HAP-1 (cell line): ENCODE measurements at regions not wholly inside any gene's neighbourhood (a gene's known extent, or its start where the extent isn't known, plus 50 kb on each side); places are given as distances from the start of the nearest gene placed in this dataset.

Source experiments
- DNase-seq, 2 experiments: peaks; one replicate each; pipeline ENCODE4 v3.0.0-alpha.2; 2016 to 2020; ENCODE audit warnings: low spot score in 2 of 2
- H3K27me3 ChIP-seq: fragments of 250-450 bp; sonication (Bioruptor Pico); 2 replicates; pipeline ENCODE4 v1.5.1; 2020; ENCODE audit warnings: low read depth, mild to moderate bottlenecking, moderate library complexity
- H3K36me3 ChIP-seq: fragments of 250-450 bp; sonication (Bioruptor Pico); replicated peaks from 2 replicates; pipeline ENCODE4 v1.5.1; 2020; ENCODE audit warnings: mild to moderate bottlenecking
- H3K4me1 ChIP-seq: fragments of 250-450 bp; sonication (Bioruptor Pico); 2 replicates; pipeline ENCODE4 v1.5.1; 2020; ENCODE audit warnings: mild to moderate bottlenecking
- H3K4me3 ChIP-seq: fragments of 250-450 bp; sonication (Bioruptor Pico); 2 replicates; pipeline ENCODE4 v1.5.1; 2020; ENCODE audit warnings: mild to moderate bottlenecking, moderate library complexity
- H3K9me3 ChIP-seq: fragments of 250-450 bp; sonication (Bioruptor Pico); 2 replicates; pipeline ENCODE4 v1.5.1; 2020; ENCODE audit warnings: mild to moderate bottlenecking, moderate library complexity
- in situ Hi-C: fragments of 300-500 bp; cut with MboI; formaldehyde crosslinking; loops from 3 replicates; pipeline ENCODE4 v1.14.3; 2020; ENCODE audit warnings: low sequenced_read_pairs, inconsistent platforms, mixed read lengths

- Histone ChIP-seq H3K4me1 (no peaks in the 10 kb centered on the region), H3K36me3 (no peaks in the 10 kb centered on the region), H3K27me3 (no peaks in the 10 kb centered on the region), H3K4me3 (no peak overlapping the region), H3K9me3 (no peaks in the 10 kb centered on the region)
- DNase-seq, result no peak
- in situ Hi-C loops, result no loop called here
These were observed 50.4 kb upstream of the CIBAR2 start for GRCh38 chr16:85162478-85163277.

GRCh38 chr16:85163278-85164112, 51.2 kb upstream of the CIBAR2 start:
- no peak for DNase-seq
- Histone ChIP-seq H3K36me3 (no peaks in the 10 kb centered on the region), H3K27me3 (no peaks in the 10 kb centered on the region), H3K4me3 (no peak overlapping the region), H3K9me3 (no peaks in the 10 kb centered on the region), H3K4me1 (peaks cover 3% of the 10 kb centered on the region)
- in situ Hi-C loops, result no loop called here

DNA sequence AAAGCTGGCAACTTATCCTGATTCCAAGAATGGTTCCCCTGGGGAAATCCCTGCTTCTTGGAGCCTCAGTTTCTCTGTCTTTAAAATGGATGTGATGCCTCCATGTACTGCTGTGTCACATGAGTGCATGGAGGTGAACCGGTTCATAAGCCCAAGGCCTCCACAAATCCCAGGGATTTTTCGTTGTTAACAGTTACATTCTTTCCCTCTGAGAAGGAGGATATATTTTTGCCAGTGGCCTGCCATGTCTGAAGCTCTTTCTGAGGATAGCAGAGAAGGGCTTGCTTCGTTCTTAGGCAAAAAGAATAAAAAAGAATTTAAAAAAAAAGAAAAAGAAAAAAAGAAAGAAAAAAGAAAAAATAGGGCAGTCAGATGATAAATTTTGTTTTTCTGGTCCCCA, 52.2 kb upstream of the CIBAR2 start:
- H3K27me3 ChIP-seq, result no peaks in the 10 kb centered on the region
- H3K9me3 ChIP-seq, result no peaks in the 10 kb centered on the region
- no peaks in the 10 kb centered on the region for H3K36me3 ChIP-seq
- peaks cover 5% of the 10 kb centered on the region for H3K4me1 ChIP-seq
- in situ Hi-C loops, result no loop called here
- no peak overlapping the region for H3K4me3 ChIP-seq
- DNase-seq, result no peak

GRCh38 chr16:85164838-85165516, 52.7 kb upstream of the CIBAR2 start:
- Histone ChIP-seq H3K4me1 (peaks cover 5% of the 10 kb centered on the region), H3K9me3 (no peaks in the 10 kb centered on the region), H3K36me3 (no peaks in the 10 kb centered on the region), H3K4me3 (no peak overlapping the region), H3K27me3 (no peaks in the 10 kb centered on the region)
- in situ Hi-C loops, result no loop called here
- no peak for DNase-seq

- H3K36me3 ChIP-seq, result no peaks in the 10 kb centered on the region
- no peaks in the 10 kb centered on the region for H3K9me3 ChIP-seq
- no peak for DNase-seq
- no peaks in the 10 kb centered on the region for H3K27me3 ChIP-seq
- H3K4me1 ChIP-seq, result peaks cover 13% of the 10 kb centered on the region
- H3K4me3 ChIP-seq, result no peak overlapping the region
- in situ Hi-C loops, result no loop called here
These were observed 53.5 kb upstream of the CIBAR2 start for GRCh38 chr16:85165781-85166180.

DNA sequence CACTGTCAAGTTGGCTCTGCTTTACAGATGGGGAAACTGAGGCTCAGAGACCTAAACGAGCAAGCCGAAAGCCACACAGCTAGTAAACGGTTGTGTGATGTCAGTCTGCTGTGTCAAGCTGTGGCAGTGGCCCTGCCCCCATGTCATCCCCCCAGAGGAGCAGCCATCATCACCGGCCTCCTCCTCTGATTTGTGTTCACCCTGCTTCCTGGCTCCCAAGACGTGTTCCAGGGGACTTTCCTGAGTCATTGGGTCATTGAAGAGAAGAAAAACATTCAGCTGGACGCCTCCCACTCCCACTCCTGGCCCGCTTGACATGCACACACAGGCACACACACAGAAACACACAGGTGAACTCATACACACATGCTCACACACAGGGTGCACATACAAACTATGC, 54.0 kb upstream of the CIBAR2 start:
- Histone ChIP-seq H3K9me3 (no peaks in the 10 kb centered on the region), H3K4me3 (no peak overlapping the region), H3K36me3 (no peaks in the 10 kb centered on the region), H3K27me3 (no peaks in the 10 kb centered on the region), H3K4me1 (peaks cover 15% of the 10 kb centered on the region)
- DNase-seq, result no peak
- in situ Hi-C loops, result no loop called here

- Histone ChIP-seq H3K36me3 (no peaks in the 10 kb centered on the region; the same call in 1 of the 2 replicates), H3K27me3 (no peaks in the 10 kb centered on the region), H3K4me1 (peaks cover 20% of the 10 kb centered on the region), H3K9me3 (no peaks in the 10 kb centered on the region), H3K4me3 (no peak overlapping the region)
- DNase-seq, result no peak
- in situ Hi-C loops, result no loop called here
These were observed 54.7 kb upstream of the CIBAR2 start for GRCh38 chr16:85166699-85167588.

- peak in 1 of 2 experiments; percentile 37 for DNase-seq
- Histone ChIP-seq H3K27me3 (no peaks in the 10 kb centered on the region), H3K4me1 (peaks cover 28% of the 10 kb centered on the region), H3K9me3 (no peaks in the 10 kb centered on the region), H3K36me3 (peaks cover 5% of the 10 kb centered on the region), H3K4me3 (no peak overlapping the region)
- in situ Hi-C loops, result no loop called here
These were observed 55.6 kb upstream of the CIBAR2 start for GRCh38 chr16:85167589-85168537.

DNA sequence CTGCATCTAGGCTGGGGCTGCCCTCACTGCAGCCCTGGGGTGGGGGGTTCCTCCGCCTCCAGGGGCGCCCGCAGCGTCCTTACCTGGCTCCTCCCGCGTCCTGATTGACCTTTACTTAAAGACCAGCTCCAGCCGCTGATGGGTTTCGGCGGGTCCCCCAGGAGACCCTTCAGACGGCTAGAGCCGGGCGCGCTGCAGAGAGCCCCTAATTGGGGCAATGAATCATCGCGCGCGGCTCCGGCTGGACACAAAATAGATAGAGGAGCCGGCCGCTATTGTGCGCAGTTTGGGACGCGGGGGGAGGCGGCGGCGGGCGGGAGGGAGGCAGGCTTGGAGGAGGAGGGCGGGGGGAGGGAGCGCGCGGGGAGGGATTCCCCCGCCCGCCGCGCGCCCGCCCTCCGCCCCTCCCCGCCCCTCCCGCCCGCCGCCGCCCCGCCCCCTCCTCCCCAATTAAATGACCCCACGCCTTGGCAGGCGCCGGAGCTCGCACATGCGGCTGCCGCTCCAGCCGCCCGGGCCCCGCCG, 56.5 kb upstream of the CIBAR2 start:
- Histone ChIP-seq H3K36me3 (peaks cover 10% of the 10 kb centered on the region), H3K9me3 (no peaks in the 10 kb centered on the region), H3K27me3 (no peaks in the 10 kb centered on the region), H3K4me3 (peak overlapping the region; percentile 20), H3K4me1 (peaks cover 37% of the 10 kb centered on the region)
- peak; percentile 39 to 84 for DNase-seq
- in situ Hi-C loops, result no loop called here

- Histone ChIP-seq H3K4me1 (peaks cover 44% of the 10 kb centered on the region), H3K4me3 (peak overlapping the region; percentile 21; the same call in 1 of the 2 replicates)
- in situ Hi-C loops, result no loop called here
These were observed 57.2 kb upstream of the CIBAR2 start for GRCh38 chr16:85169333-85170065.

GRCh38 chr16:85170066-85170491, 57.8 kb upstream of the CIBAR2 start:
- Histone ChIP-seq H3K9me3 (no peaks in the 10 kb centered on the region), H3K36me3 (peaks cover 10% of the 10 kb centered on the region), H3K4me1 (peaks cover 46% of the 10 kb centered on the region), H3K4me3 (peak overlapping the region; percentile 7; the same call in 1 of the 2 replicates), H3K27me3 (no peaks in the 10 kb centered on the region)
- in situ Hi-C loops, result no loop called here
- DNase-seq, result peak in 1 of 2 experiments; percentile 21

More at GRCh38 chr16:85169333-85170065, 57.2 kb upstream of the CIBAR2 start:
- Histone ChIP-seq H3K36me3 (peaks cover 10% of the 10 kb centered on the region), H3K27me3 (no peaks in the 10 kb centered on the region), H3K9me3 (no peaks in the 10 kb centered on the region)
- peak in 1 of 2 experiments; percentile 44 for DNase-seq
